ENCODE measurements at regions not wholly inside any gene's neighbourhood (a gene's known extent, or its start where the extent isn't known, plus 50 kb on each side); places are given as distances from the start of the nearest gene placed in this dataset.

DNA sequence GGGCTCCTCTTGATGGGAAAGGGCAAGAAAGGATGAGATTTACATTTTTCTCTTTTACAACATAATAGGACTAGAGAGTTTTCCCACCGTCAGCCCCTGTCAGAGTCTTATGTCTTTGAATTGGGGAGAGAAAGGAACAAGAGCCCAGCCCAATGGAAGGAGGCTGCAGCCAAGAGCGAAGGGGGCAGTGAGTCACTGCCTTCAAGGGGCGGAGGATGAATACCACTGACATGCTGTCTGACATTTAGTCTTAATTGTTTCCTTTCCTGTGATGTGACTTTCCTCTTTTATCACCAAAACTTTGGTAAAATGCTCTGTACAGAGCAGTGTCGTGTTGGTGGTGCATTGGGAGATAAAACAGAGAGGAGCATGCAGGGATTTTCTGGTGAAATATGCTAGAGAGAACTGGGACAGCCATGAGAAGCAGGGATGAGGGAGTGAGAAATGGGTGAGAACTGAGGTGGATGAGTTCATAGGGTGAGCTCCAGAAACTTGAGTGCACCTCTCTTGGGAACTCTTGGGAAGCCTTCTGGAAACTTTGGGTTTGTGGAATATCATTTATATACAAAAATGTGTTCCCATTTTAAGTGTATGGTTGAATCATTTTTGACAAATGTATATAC, 179.9 kb upstream of the FGGY start:
- intact Hi-C loops (cut with DNase I; ENCODE audit: low total_unique reads): no loop called here
- no peak for TF ChIP-seq POLR2A (IDR thresholded peaks at IDR 0.05)
- TF ChIP-seq, protein P1, sequence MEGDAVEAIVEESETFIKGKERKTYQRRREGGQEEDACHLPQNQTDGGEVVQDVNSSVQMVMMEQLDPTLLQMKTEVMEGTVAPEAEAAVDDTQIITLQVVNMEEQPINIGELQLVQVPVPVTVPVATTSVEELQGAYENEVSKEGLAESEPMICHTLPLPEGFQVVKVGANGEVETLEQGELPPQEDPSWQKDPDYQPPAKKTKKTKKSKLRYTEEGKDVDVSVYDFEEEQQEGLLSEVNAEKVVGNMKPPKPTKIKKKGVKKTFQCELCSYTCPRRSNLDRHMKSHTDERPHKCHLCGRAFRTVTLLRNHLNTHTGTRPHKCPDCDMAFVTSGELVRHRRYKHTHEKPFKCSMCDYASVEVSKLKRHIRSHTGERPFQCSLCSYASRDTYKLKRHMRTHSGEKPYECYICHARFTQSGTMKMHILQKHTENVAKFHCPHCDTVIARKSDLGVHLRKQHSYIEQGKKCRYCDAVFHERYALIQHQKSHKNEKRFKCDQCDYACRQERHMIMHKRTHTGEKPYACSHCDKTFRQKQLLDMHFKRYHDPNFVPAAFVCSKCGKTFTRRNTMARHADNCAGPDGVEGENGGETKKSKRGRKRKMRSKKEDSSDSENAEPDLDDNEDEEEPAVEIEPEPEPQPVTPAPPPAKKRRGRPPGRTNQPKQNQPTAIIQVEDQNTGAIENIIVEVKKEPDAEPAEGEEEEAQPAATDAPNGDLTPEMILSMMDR (IDR thresholded peaks at IDR 0.05): no peak
- no peak for DNase-seq
- Histone ChIP-seq H3K27ac (no peak overlapping the region), H3K9me3 (no peaks in the 10 kb centered on the region), H3K4me3 (no peak overlapping the region), H3K36me3 (no peaks in the 10 kb centered on the region), H3K4me1 (no peaks in the 10 kb centered on the region), H3K27me3 (no peaks in the 10 kb centered on the region)

DNA sequence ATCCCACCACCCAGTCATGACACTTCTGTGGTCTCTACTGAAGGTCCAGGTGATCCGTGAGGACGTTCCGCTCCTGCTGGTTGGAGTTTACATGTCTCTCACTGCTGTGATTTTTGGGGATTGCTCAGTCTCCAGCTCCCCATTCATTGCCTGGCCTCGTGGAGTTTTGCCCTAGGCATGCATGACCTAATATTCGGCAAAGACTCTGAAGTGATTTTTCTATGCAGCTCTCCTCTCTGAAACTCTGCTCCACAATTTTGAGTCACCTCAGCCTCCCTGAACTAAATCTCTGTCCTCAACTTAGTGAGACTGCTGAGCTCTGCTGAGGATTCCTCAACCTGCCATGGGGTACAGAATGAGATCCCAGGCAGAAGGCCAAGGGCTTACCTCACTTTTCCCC, 174.4 kb upstream of the FGGY start:
- Histone ChIP-seq H3K27ac (no peak overlapping the region), H3K27me3 (no peaks in the 10 kb centered on the region), H3K4me1 (no peaks in the 10 kb centered on the region), H3K4me3 (no peak overlapping the region), H3K36me3 (no peaks in the 10 kb centered on the region), H3K9me3 (no peaks in the 10 kb centered on the region)
- intact Hi-C loops (cut with DNase I; ENCODE audit: low total_unique reads): no loop called here
- DNase-seq: no peak
- no peak for TF ChIP-seq POLR2A (IDR thresholded peaks at IDR 0.05)
- TF ChIP-seq, protein P1 (IDR thresholded peaks at IDR 0.05): no peak

GRCh38 chr1:59123081-59123681, 173.7 kb upstream of the FGGY start:
- H3K27me3 ChIP-seq: no peaks in the 10 kb centered on the region
- no peaks in the 10 kb centered on the region for H3K36me3 ChIP-seq
- no peak overlapping the region for H3K4me3 ChIP-seq
- no peaks in the 10 kb centered on the region for H3K4me1 ChIP-seq
- TF ChIP-seq, protein P1 (IDR thresholded peaks at IDR 0.05): no peak
- no peak for TF ChIP-seq POLR2A (IDR thresholded peaks at IDR 0.05)
- intact Hi-C loops (cut with DNase I; ENCODE audit: low total_unique reads): no loop called here
- no peak for DNase-seq
- H3K27ac ChIP-seq: no peak overlapping the region
- no peaks in the 10 kb centered on the region for H3K9me3 ChIP-seq

DNA sequence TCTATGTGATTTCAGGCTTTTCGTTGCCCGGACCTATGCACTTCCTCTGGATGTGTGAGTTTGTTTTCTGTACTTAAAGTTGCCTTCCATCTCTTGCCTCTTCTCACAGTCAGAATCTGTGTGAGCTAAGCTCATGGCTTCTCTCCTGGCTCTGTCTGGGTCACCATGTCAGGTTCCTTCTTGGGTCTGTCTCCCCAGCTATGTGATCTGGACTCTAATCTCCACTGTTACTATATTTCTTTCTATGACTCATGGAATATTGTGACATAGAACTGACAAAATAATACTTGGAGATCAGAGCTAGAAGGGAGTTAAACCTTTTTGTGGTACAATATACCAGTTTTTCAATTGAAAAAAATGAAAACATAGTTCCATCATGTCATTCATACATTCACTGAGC, 172.7 kb upstream of the FGGY start:
- Histone ChIP-seq H3K4me3 (no peak overlapping the region), H3K36me3 (no peaks in the 10 kb centered on the region), H3K4me1 (no peaks in the 10 kb centered on the region), H3K27me3 (no peaks in the 10 kb centered on the region), H3K9me3 (no peaks in the 10 kb centered on the region), H3K27ac (no peak overlapping the region)
- intact Hi-C loops (cut with DNase I; ENCODE audit: low total_unique reads): no loop called here
- TF ChIP-seq POLR2A (IDR thresholded peaks at IDR 0.05): no peak
- TF ChIP-seq, protein P1 (IDR thresholded peaks at IDR 0.05): no peak
- DNase-seq: no peak

GRCh38 chr1:59125154-59125553, 171.7 kb upstream of the FGGY start:
- no peaks in the 10 kb centered on the region for H3K4me1 ChIP-seq
- H3K9me3 ChIP-seq: no peaks in the 10 kb centered on the region
- no peaks in the 10 kb centered on the region for H3K27me3 ChIP-seq
- TF ChIP-seq, protein P1 (IDR thresholded peaks at IDR 0.05): no peak
- no peak for TF ChIP-seq POLR2A (IDR thresholded peaks at IDR 0.05)
- DNase-seq: no peak
- intact Hi-C loops (cut with DNase I; ENCODE audit: low total_unique reads): no loop called here
- H3K4me3 ChIP-seq: no peak overlapping the region
- no peaks in the 10 kb centered on the region for H3K36me3 ChIP-seq
- no peak overlapping the region for H3K27ac ChIP-seq

Data from uterus (tissue), 3 donors.